ENCODE measurements at regions not wholly inside any gene's neighbourhood (a gene's known extent, or its start where the extent isn't known, plus 50 kb on each side); places are given as distances from the start of the nearest gene placed in this dataset.

GRCh38 chr4:13891544-13891939, 264.0 kb upstream of the BOD1L1 start:
- no peak for TF ChIP-seq CTCF (IDR thresholded peaks at IDR 0.05; ENCODE audit: low read depth, low read length, poor library complexity, severe bottlenecking)
- TF ChIP-seq EZH2phosphoT487 (IDR thresholded peaks at IDR 0.05; ENCODE audit: borderline replicate concordance, low read length): no peak

Measured in DOHH2 (cell line).